KMS-11 (cell line): ENCODE measurements at regions not wholly inside any gene's neighbourhood (a gene's known extent, or its start where the extent isn't known, plus 50 kb on each side); places are given as distances from the start of the nearest gene placed in this dataset.

Experiments
- H2AFZ ChIP-seq: fragments of 200-600 bp; sonication (generic); 2 replicates; pipeline ENCODE4 v1.6.1; 2016; ENCODE audit warnings: antibody characterized with exemption, mixed run types, low read depth
- H3K27ac ChIP-seq: fragments of 200-600 bp; sonication (generic); 2 replicates; pipeline ENCODE4 v1.6.1; 2016; ENCODE audit warnings: mild to moderate bottlenecking, mixed run types
- H3K27me3 ChIP-seq: fragments of 200-600 bp; sonication (generic); 2 replicates; pipeline ENCODE4 v1.6.1; 2017; ENCODE audit warnings: mild to moderate bottlenecking, low read depth, mixed run types, moderate library complexity; ENCODE audit not compliant: insufficient read depth
- H3K36me3 ChIP-seq: fragments of 200-600 bp; sonication (generic); 2 replicates; pipeline ENCODE4 v1.6.1; 2017; ENCODE audit warnings: mild to moderate bottlenecking, mixed run types; ENCODE audit not compliant: insufficient read depth
- H3K4me1 ChIP-seq: fragments of 200-600 bp; sonication (generic); 2 replicates; pipeline ENCODE4 v1.6.1; 2016; ENCODE audit warnings: mild to moderate bottlenecking, low read depth, mixed run types; ENCODE audit not compliant: poor library complexity, severe bottlenecking
- H3K4me2 ChIP-seq: fragments of 200-600 bp; sonication (generic); 2 replicates; pipeline ENCODE4 v1.7.0; 2016; ENCODE audit warnings: mild to moderate bottlenecking, mixed run types
- H3K4me3 ChIP-seq: fragments of 200-600 bp; sonication (generic); IDR thresholded peaks from 2 replicates; pipeline ENCODE4 v1.6.1; 2017; ENCODE audit warnings: low read depth, low read length, mixed read lengths; ENCODE audit not compliant: insufficient read depth
- H3K79me2 ChIP-seq: fragments of 200-600 bp; sonication (generic); 2 replicates; pipeline ENCODE4 v1.6.1; 2016; ENCODE audit warnings: low read depth, mixed run types; ENCODE audit not compliant: insufficient read depth
- H3K9ac ChIP-seq: fragments of 200-600 bp; sonication (generic); 2 replicates; pipeline ENCODE4 v1.6.1; 2016; ENCODE audit warnings: mild to moderate bottlenecking, mixed run types
- H4K20me1 ChIP-seq: fragments of 200-600 bp; sonication (generic); 2 replicates; pipeline ENCODE4 v1.6.1; 2016; ENCODE audit warnings: mild to moderate bottlenecking, mixed run types; ENCODE audit not compliant: insufficient read depth
- TF ChIP-seq, protein P1 (sequence below): fragments of 200-600 bp; sonication (generic); conservative IDR thresholded peaks from 2 replicates; pipeline ENCODE4 v1.6.1; 2017; ENCODE audit warnings: low read depth, mild to moderate bottlenecking, antibody characterized with exemption, low read length, moderate library complexity, mixed read lengths

DNA sequence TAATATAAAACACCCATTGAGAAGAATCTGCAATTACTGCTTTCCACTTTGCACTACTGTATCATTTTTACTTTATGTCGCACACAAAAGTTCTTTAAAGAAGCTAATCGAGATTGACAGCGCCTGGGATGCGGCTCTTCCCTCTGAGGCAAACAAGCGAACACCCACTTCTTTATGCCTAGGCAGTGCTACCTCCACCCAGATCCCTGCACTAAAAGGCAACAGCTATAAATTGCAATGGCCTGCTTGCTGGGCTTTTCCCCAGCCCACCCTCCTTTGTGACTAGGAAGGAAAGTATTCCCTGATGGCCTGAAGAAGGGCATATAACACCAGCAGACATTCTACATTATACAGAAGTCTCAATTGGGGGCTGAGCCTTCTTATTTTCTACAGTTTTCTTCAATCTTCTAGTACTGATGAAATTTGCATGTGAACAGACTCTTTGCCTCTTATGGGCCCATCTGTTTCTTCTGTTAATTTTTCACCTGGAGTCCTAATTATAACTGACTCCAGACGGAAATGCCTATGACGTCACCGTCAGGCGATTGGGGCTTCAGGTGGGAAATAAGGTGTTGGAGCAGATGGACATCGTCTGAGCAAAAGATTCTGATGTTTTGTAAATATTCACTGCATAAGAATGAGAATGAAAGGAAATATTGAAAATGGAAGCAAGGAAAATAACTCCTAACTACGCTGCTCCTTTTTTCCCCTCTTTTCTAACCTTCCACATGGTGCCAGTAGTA lies 138.9 kb upstream of the DCC start:
- H3K36me3 ChIP-seq: no peaks in the 10 kb centered on the region
- H3K27me3 ChIP-seq: no peaks in the 10 kb centered on the region
- H3K4me1 ChIP-seq: peaks cover 39% of the 10 kb centered on the region
- no peak overlapping the region for H3K4me2 ChIP-seq
- H4K20me1 ChIP-seq: no peaks in the 10 kb centered on the region
- TF ChIP-seq, protein P1, sequence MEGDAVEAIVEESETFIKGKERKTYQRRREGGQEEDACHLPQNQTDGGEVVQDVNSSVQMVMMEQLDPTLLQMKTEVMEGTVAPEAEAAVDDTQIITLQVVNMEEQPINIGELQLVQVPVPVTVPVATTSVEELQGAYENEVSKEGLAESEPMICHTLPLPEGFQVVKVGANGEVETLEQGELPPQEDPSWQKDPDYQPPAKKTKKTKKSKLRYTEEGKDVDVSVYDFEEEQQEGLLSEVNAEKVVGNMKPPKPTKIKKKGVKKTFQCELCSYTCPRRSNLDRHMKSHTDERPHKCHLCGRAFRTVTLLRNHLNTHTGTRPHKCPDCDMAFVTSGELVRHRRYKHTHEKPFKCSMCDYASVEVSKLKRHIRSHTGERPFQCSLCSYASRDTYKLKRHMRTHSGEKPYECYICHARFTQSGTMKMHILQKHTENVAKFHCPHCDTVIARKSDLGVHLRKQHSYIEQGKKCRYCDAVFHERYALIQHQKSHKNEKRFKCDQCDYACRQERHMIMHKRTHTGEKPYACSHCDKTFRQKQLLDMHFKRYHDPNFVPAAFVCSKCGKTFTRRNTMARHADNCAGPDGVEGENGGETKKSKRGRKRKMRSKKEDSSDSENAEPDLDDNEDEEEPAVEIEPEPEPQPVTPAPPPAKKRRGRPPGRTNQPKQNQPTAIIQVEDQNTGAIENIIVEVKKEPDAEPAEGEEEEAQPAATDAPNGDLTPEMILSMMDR: no peak
- H3K27ac ChIP-seq: no peak overlapping the region
- no peaks in the 10 kb centered on the region for H3K79me2 ChIP-seq
- H3K9ac ChIP-seq: no peak overlapping the region
- H2AFZ ChIP-seq: no peak overlapping the region
- H3K4me3 ChIP-seq: no peak overlapping the region

DNA sequence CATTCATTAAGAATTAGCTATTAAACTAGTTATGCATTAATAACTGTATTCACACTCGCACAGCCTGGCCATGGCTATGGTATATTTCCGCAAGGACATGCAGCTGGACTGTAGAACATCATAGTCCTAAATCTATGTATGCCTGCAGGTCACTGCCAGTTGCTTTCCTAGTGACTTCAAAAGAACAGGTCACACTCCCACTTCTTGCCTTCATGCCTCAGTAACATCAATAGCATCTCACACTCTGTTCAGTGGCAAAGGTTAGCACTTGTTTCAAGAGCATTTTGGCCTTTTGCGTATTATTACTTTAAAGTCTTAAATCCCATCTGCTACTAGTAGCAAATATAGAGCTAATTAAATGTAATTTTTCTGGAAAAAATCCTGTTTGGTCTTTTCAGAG lies 131.4 kb upstream of the DCC start:
- Histone ChIP-seq H3K79me2 (no peaks in the 10 kb centered on the region), H3K36me3 (no peaks in the 10 kb centered on the region), H4K20me1 (no peaks in the 10 kb centered on the region), H2AFZ (no peak overlapping the region), H3K27ac (no peak overlapping the region), H3K9ac (no peak overlapping the region), H3K27me3 (no peaks in the 10 kb centered on the region), H3K4me3 (no peak overlapping the region), H3K4me1 (peaks cover 30% of the 10 kb centered on the region), H3K4me2 (no peak overlapping the region)
- TF ChIP-seq, protein P1: no peak

DNA sequence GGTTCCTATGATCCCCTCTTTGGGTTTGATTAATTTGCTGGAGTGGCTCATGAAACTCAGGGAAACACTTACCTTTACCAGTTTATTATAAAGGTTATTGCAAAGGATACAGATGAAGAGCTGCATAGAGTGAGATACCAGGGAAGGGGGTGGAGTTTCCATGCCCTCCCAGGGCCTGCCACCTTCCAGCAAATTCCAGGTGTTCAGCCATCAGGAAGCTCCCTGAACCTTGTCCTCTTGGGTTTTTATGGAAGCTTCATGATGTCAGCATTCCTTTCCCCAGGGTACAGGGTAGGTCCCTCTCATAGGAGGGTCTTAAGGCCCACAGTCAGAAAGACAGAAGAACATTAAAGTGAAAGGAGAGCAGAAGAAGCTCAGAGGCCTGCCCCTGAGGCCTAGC lies 123.9 kb upstream of the DCC start:
- TF ChIP-seq, protein P1: no peak
- Histone ChIP-seq H4K20me1 (no peaks in the 10 kb centered on the region), H3K4me2 (no peak overlapping the region), H3K27me3 (no peaks in the 10 kb centered on the region), H3K79me2 (no peaks in the 10 kb centered on the region), H3K27ac (no peak overlapping the region), H3K4me3 (no peak overlapping the region), H2AFZ (no peak overlapping the region), H3K4me1 (peaks cover 4% of the 10 kb centered on the region), H3K9ac (no peak overlapping the region), H3K36me3 (no peaks in the 10 kb centered on the region)

DNA sequence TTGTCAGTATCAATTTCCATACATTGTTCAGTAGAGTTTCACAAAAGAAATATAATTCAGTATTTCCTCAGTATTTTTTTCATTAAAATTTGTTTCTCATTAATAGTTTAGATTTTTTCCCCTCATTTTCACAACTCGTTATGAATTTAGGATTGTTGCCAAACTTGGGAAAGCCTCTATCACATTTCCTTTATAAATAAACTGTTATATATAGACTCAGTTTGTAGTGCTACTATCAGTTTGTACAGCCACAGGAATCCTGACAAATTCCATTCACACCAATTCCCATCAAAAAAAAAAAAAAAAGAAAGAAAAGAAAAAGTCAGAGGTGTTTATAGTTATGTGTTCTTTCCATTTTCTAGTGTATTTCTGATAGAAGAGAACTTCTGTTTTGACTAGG lies 123.3 kb upstream of the DCC start:
- no peak overlapping the region for H3K27ac ChIP-seq
- no peak overlapping the region for H3K9ac ChIP-seq
- TF ChIP-seq, protein P1: no peak
- H3K4me2 ChIP-seq: no peak overlapping the region
- no peaks in the 10 kb centered on the region for H3K36me3 ChIP-seq
- no peak overlapping the region for H2AFZ ChIP-seq
- no peaks in the 10 kb centered on the region for H4K20me1 ChIP-seq
- H3K4me3 ChIP-seq: no peak overlapping the region
- peaks cover 4% of the 10 kb centered on the region for H3K4me1 ChIP-seq
- H3K27me3 ChIP-seq: no peaks in the 10 kb centered on the region
- H3K79me2 ChIP-seq: no peaks in the 10 kb centered on the region
